Activated CD4-positive, alpha-beta T cell treated with anti-CD3 and anti-CD28 coated beads, Interleukin-2, Interleukin-4, amounts not matched to agents 100 ng/mL and 50 ng/mL, durations not matched to agents 16 hours and 8 hours (primary cell): ENCODE measurements at regions not wholly inside any gene's neighbourhood (a gene's known extent, or its start where the extent isn't known, plus 50 kb on each side); places are given as distances from the start of the nearest gene placed in this dataset.

Experiments
- DNase-seq: peaks from one replicate; pipeline ENCODE4 v3.0.0-alpha.2; 2020; ENCODE audit warnings: low spot score

DNA sequence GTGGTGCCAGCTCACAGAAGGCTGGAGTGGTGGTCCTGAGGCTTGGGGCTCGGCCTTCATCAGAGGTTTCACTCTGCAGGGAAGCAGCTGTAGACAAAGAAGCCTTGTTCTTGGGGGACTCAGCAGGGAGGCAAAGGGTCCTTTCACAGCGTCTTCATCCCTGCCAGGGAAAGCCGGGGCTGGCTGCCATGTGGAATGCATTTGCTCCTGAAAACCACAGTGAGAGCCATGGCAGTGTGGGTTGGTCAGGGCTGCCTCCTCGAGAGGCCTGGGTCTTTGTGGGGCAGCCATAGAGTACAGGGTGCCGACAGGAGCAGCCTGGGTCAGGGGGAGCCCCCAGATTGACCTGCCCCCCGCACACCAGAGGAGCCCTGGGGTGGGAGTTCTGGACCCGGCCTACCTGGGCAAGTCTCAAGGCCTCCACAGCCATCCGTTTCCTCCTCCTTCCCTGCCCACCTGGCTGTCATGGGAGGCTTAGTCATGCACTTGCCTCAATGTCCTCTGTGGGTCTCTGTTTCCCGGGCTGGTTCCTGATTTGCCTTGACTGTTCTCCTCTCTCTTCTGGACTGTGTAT, 144.0 kb downstream of the CDC5L start:
- DNase-seq: no peak

GRCh38 chr6:44533421-44533820, 145.9 kb downstream of the CDC5L start:
- no peak for DNase-seq

GRCh38 chr6:44534291-44534690, 146.8 kb downstream of the CDC5L start:
- no peak for DNase-seq

GRCh38 chr6:44535446-44535845, 147.9 kb downstream of the CDC5L start:
- no peak for DNase-seq

DNA sequence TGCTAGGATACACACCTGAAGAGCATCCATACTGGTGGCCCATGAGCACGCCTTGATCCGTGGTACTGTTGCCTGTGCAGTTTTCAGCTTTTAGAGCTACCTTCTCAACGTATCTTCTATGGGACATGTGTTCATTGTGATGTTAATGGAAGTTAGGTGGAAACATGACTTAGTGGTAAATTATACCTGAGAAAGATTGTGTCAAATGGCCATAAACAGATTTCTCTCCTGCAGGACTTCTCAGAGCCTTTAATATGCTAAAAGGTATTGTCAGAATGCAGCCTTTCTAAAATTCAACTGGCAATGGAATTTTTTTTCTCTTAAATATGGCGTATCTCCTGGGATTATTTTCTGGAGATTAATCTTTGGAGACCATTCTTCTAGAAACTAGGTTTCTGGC, 148.5 kb downstream of the CDC5L start:
- no peak for DNase-seq

GRCh38 chr6:44537306-44538049, 150.0 kb downstream of the CDC5L start:
- DNase-seq: no peak

GRCh38 chr6:44538131-44538806, 150.8 kb downstream of the CDC5L start:
- no peak for DNase-seq

GRCh38 chr6:44538807-44539201, 151.3 kb downstream of the CDC5L start:
- no peak for DNase-seq

GRCh38 chr6:44539701-44540355, 152.3 kb downstream of the CDC5L start:
- no peak for DNase-seq

DNA sequence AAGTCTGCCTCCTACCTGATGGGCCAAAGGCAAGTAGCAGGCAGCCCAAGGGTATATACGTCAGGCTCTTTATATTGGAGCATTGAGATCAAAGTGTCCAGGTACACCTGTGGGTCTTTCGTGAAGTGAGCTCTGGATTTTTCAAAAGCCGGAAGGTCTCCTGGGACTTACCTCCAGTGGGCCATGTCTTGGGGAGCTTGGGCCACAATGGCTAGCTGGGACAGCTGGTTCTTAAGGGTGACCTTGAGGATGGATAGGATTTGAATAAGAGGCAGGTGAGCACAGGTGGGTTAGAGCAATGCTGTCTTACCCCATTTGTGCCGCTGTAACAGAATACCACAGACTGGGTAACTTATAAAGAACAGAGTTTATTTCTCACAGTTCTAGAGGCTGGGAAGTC, 153.4 kb downstream of the CDC5L start:
- no peak for DNase-seq

- no peak for DNase-seq
Measured at GRCh38 chr6:44542401-44543116, 155.1 kb downstream of the CDC5L start.

DNA sequence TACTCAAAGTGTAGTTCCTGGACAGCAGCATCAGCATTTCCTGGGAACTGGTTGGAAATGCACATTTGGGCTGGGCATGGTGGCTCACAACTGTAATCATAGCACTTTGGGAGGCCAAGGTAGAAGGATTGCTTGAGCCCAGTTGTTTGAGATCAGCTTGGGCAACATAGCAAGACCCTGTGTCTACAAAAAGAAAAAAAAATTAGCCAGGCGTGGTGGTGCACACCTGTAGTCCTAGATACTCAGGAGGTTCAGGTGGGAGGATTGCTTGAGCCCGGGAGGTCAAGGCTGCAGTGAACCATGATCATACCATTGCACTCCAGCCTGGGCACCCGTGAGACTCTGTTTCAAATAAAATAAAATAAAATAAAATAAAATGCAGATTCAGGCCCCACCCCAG, 156.2 kb downstream of the CDC5L start:
- no peak for DNase-seq

GRCh38 chr6:44545224-44545623, 157.7 kb downstream of the CDC5L start:
- no peak for DNase-seq

- no peak for DNase-seq
Measured at GRCh38 chr6:44548319-44548718, 160.8 kb downstream of the CDC5L start.

GRCh38 chr6:44549516-44549915, 162.0 kb downstream of the CDC5L start:
- no peak for DNase-seq

DNA sequence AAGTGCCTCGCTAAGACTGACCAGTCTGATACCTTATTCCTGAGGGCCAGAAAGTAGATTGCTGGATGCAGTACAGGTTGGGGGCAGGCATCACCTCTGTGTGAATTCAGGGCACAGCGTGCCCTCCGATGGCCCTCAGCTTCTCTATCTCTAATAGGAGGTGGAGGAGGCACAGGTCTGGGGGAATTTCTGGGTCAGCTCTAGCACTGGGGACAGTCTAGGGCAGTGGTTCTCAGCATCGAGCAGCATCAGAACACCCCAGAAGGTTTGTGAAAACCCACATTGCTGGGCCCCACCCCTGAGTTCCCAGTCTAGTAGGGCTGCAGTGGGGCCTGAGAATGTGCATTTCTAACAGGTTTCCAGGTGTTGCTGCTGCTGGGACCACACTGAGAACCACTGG, 166.7 kb downstream of the CDC5L start:
- DNase-seq: no peak

GRCh38 chr6:44554861-44555260, 167.4 kb downstream of the CDC5L start:
- DNase-seq: no peak

DNA sequence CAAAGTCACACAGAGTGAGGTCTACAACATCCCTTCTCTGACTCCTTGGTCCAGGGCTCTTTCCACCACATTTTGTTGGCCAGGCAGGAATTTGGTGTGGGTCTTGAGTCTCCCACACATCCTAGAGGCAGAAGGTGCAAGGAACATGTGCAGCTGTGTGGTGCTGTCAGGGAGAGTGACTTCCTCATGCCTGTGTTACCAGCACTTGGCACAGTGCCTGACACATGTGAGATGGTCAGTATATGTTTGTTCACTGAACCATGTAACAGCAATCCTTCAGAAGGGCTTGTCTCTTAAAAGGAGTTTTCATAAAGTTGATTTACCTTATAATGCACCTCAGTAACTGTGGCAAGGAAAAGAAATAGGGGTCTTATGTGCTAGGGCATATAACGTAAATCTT, 168.5 kb downstream of the CDC5L start:
- DNase-seq: no peak

- DNase-seq: no peak
Measured at GRCh38 chr6:44558024-44558831, 170.7 kb downstream of the CDC5L start.

- DNase-seq: no peak
Measured at GRCh38 chr6:44558832-44559251, 171.3 kb downstream of the CDC5L start.

GRCh38 chr6:44559486-44560270, 172.2 kb downstream of the CDC5L start:
- no peak for DNase-seq
